GM21717 (cell line): ENCODE measurements at regions not wholly inside any gene's neighbourhood (a gene's known extent, or its start where the extent isn't known, plus 50 kb on each side); places are given as distances from the start of the nearest gene placed in this dataset.
A peak's percentile ranks its signal among the peaks of the same experiment; 100 is the strongest.

Source experiments
- ATAC-seq: cut with Tn5 transposase; IDR thresholded peaks from one replicate; pipeline ENCODE4 v1.9.1; 2021; ENCODE audit warnings: mild to moderate bottlenecking, moderate library complexity; ENCODE audit not compliant: unreplicated experiment

- ATAC-seq: no peak
Observed at GRCh38 chr13:76029088-76029487, 393.0 kb downstream of the LMO7 start.

DNA sequence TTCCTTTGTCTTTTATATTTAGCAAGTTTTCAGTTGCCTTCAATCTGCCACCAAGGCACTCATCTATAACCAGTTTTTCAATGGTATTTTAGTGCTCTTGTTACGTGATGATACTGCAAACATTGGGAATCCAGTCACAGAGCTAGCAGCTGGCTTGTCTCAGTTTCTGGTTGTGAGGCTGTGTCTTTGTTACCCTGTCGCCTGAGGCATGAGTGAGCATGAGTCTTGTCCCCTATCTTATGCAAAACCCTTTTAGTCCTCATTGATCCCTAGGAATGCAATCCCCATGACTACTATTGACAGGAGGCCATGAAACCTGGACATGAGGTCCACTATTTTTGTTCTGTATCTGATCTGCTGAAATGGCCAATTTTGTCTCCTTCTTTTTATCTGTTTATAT is 391.0 kb downstream of the LMO7 start:
- ATAC-seq: no peak

DNA sequence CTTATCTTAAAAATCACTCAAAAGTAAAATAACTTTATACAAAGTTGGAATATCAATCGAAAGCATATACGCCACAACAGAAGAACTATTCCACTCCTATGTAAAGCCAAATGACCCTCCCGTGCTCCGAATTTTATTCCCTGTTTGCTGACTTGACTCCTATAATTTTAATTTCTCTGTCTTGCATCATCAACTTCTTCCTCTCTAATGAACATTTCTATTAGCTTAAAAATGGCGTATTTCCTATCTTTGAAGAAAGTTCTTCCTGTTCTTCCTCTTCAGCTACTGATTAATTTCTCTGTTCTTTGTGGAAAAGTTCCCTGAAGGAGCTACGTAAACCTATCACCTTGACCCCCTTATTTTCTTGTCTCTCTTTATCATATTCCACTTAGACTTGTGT is 389.3 kb downstream of the LMO7 start:
- no peak for ATAC-seq

GRCh38 chr13:76024151-76024550 is 388.0 kb downstream of the LMO7 start:
- ATAC-seq: no peak

DNA sequence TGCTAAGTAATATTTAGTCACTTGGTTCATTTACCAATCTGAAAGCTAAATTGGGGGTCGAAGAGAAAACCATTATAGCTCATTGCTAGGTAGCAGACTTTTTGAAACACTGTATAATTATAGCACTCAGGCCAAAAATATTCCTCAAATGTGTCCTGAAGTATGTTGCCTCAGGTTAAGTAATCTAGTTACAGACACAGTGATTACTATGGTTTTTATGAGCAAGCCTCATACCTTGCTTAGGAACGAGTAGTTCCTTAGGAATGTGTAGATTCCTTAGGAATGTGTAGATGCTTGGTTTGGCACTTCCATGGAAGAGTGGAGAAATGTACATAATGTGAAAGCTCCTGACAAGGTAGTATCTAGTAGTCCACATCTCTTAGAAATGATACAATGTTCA is 387.5 kb downstream of the LMO7 start:
- no peak for ATAC-seq

- ATAC-seq: no peak
Observed at GRCh38 chr13:76020421-76020955, 384.4 kb downstream of the LMO7 start.

GRCh38 chr13:76019421-76020044 is 383.4 kb downstream of the LMO7 start:
- no peak for ATAC-seq

- no peak for ATAC-seq
Observed at GRCh38 chr13:76017861-76018556, 381.9 kb downstream of the LMO7 start.

DNA sequence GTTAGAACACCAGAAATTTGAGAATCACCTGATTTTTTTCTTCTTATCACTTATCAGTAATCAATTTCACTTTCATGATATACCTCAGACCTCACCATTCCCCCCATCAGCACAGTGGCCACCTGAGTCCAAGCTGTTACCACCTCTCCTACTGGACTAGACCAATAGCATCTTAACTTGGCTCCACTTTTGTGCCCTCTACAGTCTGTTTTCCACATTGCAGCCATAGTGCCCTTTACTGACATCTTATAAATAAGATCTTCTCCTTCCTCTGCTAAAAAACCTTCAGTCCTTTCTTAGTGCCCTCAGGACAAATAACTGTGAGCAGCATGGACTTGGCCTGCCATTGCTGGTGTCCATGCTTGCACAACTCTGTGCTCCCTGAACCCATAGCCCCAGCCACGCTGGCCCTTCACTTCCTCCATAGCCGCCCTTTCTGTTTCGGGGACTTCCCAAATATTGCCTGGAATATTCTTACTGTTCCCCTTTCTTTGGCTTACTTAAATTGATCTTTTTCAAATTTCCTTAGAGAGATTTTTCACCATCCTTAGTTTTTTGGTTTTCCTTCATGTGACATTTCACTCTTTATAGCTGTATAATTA is 380.8 kb downstream of the LMO7 start:
- peak; percentile 74 for ATAC-seq

GRCh38 chr13:76014406-76015318 is 378.5 kb downstream of the LMO7 start:
- ATAC-seq: no peak

DNA sequence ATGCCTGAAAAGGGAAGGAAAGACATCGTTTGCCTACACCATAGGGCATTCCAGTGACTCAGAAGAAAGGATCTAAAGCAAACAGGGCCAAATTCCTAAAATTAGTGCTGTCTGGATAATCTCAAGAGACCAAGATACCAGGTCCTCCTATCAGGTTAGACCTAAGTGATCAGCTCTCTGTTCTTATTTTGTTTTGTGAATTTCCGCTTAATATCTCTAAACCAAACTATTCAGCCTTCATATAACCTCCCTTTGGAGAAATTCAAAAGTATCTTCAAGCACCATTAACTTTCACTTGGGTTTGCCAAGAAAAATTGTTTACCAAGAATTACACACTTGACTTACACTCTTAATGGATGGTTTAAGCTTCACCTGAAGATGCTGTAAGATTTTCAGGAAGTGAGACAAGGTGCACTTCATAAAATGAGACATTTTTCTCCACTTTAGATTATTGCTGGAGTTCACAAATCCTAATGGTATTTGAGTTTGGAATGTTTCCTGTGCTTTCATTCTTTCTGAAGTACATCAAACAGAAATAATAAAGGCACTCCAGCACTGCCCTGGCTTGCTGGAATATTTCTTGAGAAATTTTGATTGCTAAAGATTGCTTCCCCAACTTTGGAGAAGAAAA is 376.1 kb downstream of the LMO7 start:
- ATAC-seq: no peak

GRCh38 chr13:76009267-76009890 is 373.2 kb downstream of the LMO7 start:
- ATAC-seq: no peak

GRCh38 chr13:76004416-76004815 is 368.3 kb downstream of the LMO7 start:
- no peak for ATAC-seq

- ATAC-seq: no peak
Observed at GRCh38 chr13:76000131-76000530, 364.0 kb downstream of the LMO7 start.

DNA sequence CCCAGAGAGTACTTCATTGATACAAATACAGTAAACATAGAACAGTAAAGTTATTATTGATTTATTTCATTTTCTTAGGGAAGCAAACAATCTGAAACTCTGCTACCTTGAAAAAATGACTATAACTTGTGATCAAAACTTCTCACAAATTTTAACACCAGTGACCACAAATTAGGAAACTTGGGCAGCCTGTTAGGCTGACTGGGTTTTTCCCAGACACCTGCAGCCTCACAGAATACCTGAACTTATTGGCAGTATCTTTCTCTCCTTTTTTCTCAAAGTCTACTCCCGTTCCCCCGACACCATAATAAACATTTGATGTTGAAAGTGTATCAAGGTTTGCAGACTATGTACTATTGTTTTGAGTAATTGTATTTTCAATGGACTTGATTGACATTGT is 360.5 kb downstream of the LMO7 start:
- ATAC-seq: no peak

- no peak for ATAC-seq
Observed at GRCh38 chr13:75995966-75996365, 359.8 kb downstream of the LMO7 start.

- ATAC-seq: no peak
Observed at GRCh38 chr13:75993823-75994222, 357.7 kb downstream of the LMO7 start.

- ATAC-seq: no peak
Observed at GRCh38 chr13:75993241-75993640, 357.1 kb downstream of the LMO7 start.

DNA sequence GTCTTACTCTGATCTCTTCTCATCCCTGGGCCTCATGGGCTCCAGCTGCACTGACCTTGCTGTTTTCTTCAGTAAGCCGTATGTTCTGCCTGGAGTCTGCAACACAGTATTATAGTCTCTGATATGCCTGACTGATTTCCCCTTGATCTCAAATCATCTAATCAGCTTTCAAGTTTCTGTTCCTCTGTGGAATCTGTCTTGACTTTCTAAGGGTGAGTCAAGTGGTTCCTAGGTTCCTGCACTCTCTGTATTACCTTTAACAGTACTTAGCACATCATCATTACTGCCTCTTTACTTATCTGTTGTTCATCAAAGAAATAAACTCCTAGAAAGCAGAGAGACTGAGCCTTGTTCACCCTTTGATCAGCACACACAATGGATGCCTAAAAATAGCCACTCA is 350.7 kb downstream of the LMO7 start:
- peak; percentile 98 for ATAC-seq

GRCh38 chr13:75985132-75985531 is 349.0 kb downstream of the LMO7 start:
- no peak for ATAC-seq
